Fibroblast of lung (primary cell): ENCODE measurements at regions not wholly inside any gene's neighbourhood (a gene's known extent, or its start where the extent isn't known, plus 50 kb on each side); places are given as distances from the start of the nearest gene placed in this dataset.

ENCODE experiments used
- CTCF ChIP-seq, 2 donors: IDR thresholded peaks in 1 of 2; conservative IDR thresholded peaks in 1 of 2; 1 replicate in 1 of 2; 2 replicates in 1 of 2; pipeline ENCODE4 v1.5.1; 2011 to 2012; ENCODE audit warnings: low read length in 2 of 2, control low read depth in 1 of 2, inconsistent platforms in 1 of 2, low read depth in 1 of 2, mild to moderate bottlenecking in 1 of 2
- EZH2 ChIP-seq: IDR thresholded peaks from 2 replicates; pipeline ENCODE4 v1.5.1; 2012; ENCODE audit warnings: low read length, control low read depth, mild to moderate bottlenecking; ENCODE audit errors: missing control alignments

GRCh38 chr5:167644619-167645018 is 646.8 kb upstream of the WWC1 start:
- TF ChIP-seq CTCF (conservative IDR thresholded peaks at IDR 0.05 in 1 of 2, IDR thresholded peaks at IDR 0.05 in 1 of 2; ENCODE audit: low read depth in 1 of 2, low read length in 2 of 2) (no peak), EZH2 (no peak)
